Activated CD8-positive, alpha-beta memory T cell treated with anti-CD3 and anti-CD28 coated beads, Interleukin-2, amount 50 U/mL, for 1 hour (primary cell): ENCODE measurements at regions not wholly inside any gene's neighbourhood (a gene's known extent, or its start where the extent isn't known, plus 50 kb on each side); places are given as distances from the start of the nearest gene placed in this dataset.

ENCODE experiments used
- DNase-seq: peaks from one replicate; pipeline ENCODE4 v3.0.0-alpha.2; 2020; ENCODE audit errors: extremely low read depth

GRCh38 chr18:46265196-46266156 is 161.3 kb downstream of the HAUS1 start:
- no peak for DNase-seq

GRCh38 chr18:46266473-46266872 is 162.3 kb downstream of the HAUS1 start:
- DNase-seq = no peak

GRCh38 chr18:46268671-46269070 is 164.5 kb downstream of the HAUS1 start:
- DNase-seq = no peak

GRCh38 chr18:46269275-46269674 is 165.1 kb downstream of the HAUS1 start:
- no peak for DNase-seq

DNA sequence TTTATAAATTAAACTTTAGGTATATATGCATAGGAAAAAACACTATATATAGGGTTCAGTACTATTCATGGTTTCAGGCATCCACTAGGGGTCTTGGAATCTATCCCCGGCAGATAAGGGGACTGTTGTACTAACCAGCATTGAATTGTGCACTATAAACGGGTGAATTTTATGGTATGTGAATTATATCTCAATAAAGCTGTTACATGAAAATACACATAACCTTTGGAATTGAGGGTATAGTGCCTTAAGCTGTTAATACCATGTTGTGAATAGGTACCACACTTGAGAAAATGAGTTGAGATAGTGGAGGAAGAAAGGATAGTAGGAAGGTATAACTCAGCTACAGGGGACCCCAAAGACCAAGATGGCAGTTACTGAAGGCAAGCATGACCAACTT is 167.3 kb downstream of the HAUS1 start:
- no peak for DNase-seq

GRCh38 chr18:46273861-46274260 is 169.7 kb downstream of the HAUS1 start:
- no peak for DNase-seq

DNA sequence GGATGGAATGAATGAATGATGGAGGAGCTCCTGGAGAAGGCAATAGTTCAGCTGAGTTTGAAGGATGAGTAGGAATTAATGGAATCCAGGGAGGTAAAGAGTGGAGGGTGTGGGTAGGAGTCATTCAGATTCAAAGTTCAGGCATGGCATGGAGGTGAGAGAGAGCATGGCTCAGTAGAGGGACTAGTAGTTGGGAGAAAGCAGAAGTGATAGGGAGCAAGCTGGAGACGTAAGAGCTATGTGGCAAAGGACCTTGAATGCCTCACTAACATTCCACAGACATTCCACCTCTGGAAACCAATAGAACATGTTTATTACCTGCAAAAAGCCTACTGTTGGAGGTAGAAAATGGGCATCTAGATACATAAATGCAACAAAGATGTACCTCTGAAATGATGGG is 170.1 kb downstream of the HAUS1 start:
- no peak for DNase-seq

GRCh38 chr18:46275370-46275769 is 171.2 kb downstream of the HAUS1 start:
- no peak for DNase-seq

GRCh38 chr18:46276748-46277147 is 172.6 kb downstream of the HAUS1 start:
- no peak for DNase-seq

DNA sequence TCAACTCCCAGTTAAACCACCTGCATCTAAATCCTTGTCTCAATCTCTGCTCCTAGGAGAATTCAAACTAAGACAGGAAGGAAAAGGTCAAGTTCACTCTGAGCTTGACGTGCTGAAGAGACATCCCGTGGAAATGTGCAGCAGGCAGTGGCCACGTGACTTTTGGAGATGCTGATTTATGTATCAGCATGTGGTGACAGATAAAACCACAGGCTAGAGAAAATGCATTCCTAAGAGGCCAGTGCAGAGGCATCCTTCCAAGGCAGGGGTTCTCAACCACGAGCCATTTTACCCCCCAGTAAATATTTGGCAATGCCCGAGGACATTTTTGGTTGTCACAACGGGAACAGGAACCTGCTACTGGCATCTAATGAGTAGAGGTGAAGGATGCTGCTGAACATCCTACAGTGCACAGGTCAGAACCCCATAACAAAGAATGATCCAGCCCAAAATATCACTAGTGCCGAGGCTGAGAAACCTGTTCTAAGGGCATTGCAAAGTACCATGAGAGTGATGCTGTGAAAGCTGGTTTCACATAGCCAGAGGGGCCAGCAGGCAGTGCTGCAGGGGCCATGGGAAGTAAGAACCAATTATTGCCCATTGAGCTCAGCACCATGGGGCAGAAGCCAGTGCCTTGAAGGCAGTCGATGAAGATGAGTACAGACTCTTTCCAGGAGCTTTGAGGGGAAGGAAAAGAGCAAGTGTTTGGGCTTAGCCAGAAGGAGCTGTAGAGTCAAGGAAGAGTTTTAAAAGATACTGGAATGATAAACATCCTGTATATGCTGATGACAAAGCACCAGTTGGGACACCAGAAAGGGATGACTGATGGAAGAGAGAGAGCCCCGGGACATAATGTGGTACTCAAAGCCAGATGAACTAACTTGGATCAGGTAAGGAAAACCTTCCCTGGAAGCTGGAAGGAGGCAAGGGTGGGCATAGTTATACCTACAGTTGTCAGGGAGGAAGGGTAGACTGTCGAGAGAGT is 174.6 kb downstream of the HAUS1 start:
- no peak for DNase-seq

- DNase-seq = no peak
Measured at GRCh38 chr18:46279673-46280072, 175.5 kb downstream of the HAUS1 start.

GRCh38 chr18:46281185-46282176 is 177.3 kb downstream of the HAUS1 start:
- no peak for DNase-seq

DNA sequence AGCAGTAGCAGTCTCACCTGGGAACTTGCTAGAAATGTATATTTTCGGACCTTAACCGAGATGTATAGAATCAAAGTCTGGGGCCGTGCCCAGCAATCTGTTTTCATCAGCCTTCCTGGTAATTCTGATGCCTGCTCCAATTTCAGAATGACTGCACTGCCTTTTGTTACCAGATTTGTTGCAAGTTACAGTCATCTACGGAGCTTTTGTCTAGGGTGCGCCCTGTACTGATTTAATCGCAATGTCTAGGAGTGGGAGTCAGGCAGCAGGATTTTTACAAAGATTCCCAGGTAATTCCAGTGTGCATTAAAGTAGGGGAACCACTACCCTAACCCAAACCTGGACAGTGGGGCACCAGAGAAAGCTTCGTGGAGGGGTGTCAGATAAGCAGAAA is 178.0 kb downstream of the HAUS1 start:
- DNase-seq = no peak

DNA sequence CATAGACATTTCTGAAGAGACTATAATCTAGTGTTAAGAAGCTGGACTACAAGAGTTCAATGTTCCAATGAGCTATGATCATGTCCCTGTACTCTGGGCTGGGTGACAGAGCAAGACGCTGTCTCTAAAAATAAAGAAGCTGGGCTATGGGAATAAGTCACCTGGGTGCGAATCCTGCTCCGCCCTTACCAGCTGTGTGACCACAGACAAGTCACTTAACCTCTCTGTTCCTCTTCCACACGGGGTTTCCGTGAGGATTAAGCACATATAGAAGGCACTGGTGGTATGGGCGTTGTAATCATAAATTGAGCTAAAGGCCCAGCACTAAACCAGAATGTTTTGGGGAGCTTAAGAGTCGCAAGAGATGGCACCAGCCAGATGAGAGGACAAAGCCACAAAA is 178.5 kb downstream of the HAUS1 start:
- no peak for DNase-seq

- DNase-seq = no peak
Measured at GRCh38 chr18:46283268-46283667, 179.1 kb downstream of the HAUS1 start.

DNA sequence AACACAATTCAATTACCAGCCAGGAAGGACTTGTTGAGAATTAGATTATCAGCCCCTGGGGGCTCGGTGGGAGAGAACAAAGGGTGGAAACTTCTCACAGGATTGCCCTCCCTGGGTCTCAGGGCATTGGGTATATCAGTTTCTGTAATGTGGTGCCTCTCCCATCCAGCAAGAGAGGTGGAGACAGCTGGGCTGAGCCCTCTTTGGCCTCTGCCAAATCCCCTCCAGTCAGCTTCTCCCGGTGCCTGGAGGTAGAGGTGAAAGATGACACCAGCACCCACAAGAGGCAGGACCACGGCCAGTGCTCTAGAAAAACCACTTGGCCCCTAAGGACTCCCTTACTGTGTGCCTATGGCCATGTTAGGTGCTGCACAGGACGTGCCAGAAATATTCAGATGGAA is 179.7 kb downstream of the HAUS1 start:
- DNase-seq = no peak

GRCh38 chr18:46289463-46289862 is 185.3 kb downstream of the HAUS1 start:
- no peak for DNase-seq

DNA sequence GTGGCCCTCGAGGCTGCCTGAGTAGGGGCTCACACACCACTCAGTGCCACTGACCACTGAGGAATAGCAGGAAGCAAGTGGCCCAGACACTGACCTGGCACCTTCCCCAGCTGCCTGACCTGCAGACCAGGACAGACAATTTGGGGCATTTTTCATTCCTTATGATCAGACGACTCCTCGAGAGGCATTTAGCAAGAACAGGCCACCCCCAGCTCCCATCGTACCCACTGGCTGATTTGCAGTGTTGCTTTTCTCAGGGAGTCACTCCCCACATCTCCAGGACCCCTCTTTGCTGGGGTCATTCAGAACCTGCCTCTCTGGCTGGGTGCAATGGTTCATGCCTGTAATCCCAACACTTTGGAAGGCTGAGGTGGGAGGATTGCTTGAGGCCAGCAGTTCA is 185.7 kb downstream of the HAUS1 start:
- DNase-seq = no peak

- DNase-seq = no peak
Measured at GRCh38 chr18:46290440-46291020, 186.3 kb downstream of the HAUS1 start.

GRCh38 chr18:46291149-46291548 is 187.0 kb downstream of the HAUS1 start:
- no peak for DNase-seq

DNA sequence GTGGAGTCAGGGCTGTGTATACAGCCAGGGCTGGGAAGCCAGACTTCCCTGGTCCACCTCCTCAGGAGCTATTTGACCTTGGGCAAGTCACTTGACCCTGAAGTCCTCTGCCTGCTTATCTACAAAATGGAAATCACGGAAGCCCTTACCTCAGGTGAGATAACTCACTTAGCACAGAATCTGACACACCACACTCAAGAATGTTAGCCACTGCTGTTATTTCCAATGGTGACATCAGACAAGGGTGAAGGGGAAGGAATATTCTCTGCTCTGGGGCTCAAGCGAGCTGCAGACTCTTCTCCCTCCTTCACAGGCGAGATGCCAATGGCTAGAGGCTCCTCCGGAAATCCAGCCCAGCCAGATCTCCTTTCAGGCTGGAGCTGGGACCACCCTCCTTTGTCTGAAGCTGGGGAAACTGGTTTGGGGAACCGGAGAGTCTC is 189.6 kb downstream of the HAUS1 start:
- DNase-seq = no peak
